GM19467 (cell line): ENCODE measurements at regions not wholly inside any gene's neighbourhood (a gene's known extent, or its start where the extent isn't known, plus 50 kb on each side); places are given as distances from the start of the nearest gene placed in this dataset.
"Not testable (repeated sequence)": the region's sequence is repeated elsewhere in the genome, so short reads cannot be mapped to it uniquely, and the experiment has no call there.

Experiments
- ATAC-seq: cut with Tn5 transposase; IDR thresholded peaks from one replicate; pipeline ENCODE4 v1.9.1; 2021; ENCODE audit warnings: mild to moderate bottlenecking, moderate library complexity; ENCODE audit not compliant: unreplicated experiment

DNA sequence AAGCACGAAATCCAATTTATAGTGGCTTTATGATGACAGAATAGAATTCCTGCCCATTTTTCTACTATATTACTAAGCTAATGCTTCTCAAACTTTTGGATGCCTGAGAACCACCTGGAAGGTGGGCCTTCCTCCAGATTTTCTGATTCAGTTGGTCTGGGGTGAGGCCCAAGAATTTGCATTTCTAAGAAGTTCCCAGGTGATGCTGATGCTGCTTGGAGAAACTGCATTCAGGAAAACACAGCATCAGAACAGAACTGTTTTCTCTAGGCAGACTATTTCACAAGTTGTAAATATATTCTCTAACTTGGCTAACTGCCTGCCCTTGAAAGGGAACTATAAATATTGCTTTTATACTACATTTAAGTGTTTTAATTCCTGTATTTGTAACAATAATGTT, 644.9 kb upstream of the DPPA4 start:
- ATAC-seq, result no peak

DNA sequence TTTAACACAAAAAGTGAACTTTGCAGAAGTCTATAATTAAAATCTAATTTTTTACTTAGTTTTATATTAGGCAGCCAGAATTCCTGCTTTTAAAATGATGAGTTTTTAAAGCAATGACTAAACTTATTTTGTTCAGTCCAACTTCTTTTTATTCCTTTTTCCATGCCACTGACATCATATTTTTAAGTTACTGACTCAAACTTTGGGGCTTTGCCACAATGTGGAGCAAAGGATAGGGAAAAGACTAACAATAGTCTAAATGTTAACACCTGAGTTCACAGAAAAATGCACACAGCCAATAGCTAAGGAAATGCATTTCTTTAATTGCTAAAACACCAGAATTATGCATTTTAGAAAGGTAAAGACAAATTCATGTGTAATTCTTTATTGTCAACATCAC, 647.6 kb upstream of the DPPA4 start:
- no peak for ATAC-seq

DNA sequence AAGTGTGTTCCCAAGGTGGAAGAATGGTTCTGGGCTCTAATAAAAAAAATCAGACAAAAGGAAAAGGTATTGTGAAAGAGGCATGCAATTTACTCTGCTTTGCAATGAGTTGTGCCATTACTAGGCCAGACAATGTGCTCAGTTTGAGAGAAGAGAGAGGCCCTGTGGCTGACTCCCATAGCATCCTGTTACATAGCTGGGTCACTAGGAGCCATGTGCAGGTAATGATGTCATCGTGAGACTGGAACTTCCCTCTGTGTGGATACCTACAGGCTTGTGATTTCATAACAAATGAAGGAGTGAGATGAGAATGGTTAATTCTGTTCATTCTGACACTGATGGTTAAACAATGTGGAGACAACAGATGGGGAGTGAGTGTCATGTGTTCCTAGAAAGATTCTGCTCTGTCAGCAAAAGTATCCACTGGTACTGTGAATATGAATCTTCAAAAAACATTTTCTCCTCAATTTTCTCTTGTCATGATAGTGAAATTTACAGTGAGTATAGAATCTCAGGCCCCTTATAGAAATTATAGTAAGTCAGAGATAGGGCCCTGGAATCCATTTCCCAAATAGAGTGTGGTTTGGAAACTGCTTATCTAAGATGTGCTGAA, 648.7 kb upstream of the DPPA4 start:
- no peak for ATAC-seq

DNA sequence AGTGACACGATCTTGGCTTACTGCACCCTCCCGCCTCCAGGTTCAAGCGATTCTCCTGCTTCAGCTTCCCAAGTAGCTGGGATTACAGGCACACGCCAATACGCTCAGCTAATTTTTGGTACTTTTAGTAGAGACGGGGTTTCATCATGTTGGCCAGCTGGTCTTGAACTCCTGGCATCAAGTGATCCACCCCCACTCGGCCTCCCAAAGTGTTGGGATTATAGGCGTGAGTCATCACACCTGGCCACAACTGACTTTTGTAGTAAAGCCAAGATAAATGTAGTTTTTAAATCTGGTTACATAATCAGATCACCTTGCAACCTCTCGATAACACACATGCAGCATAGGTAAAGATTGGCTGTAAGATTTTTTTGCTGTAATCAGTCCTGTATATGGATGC, 657.5 kb upstream of the DPPA4 start:
- no peak for ATAC-seq

DNA sequence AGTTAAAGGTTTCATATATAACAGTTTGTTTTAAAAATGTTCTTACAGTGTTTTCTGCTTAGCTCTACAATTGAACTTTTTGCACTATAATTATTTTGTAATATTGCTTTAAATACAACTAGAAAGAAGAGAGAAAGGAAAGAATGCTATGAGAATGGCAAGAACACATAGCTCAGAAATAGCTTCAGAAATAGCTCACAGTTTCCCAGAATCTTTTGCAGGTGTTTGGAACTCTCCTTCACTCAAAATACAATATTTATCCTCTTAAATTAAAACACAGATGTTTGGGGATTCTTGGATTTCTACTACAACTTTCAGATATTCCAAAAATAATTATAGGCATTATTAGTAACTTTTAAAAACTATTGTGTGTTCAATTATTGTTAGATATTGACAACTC, 658.0 kb upstream of the DPPA4 start:
- ATAC-seq, result no peak

GRCh38 chr3:110001905-110002304, 664.6 kb upstream of the DPPA4 start:
- ATAC-seq, result not testable (repeated sequence)

GRCh38 chr3:110006913-110007312, 669.6 kb upstream of the DPPA4 start:
- no peak for ATAC-seq

GRCh38 chr3:110015231-110015963, 678.1 kb upstream of the DPPA4 start:
- no peak for ATAC-seq

- no peak for ATAC-seq
Measured at GRCh38 chr3:110016235-110016815, 679.0 kb upstream of the DPPA4 start.

DNA sequence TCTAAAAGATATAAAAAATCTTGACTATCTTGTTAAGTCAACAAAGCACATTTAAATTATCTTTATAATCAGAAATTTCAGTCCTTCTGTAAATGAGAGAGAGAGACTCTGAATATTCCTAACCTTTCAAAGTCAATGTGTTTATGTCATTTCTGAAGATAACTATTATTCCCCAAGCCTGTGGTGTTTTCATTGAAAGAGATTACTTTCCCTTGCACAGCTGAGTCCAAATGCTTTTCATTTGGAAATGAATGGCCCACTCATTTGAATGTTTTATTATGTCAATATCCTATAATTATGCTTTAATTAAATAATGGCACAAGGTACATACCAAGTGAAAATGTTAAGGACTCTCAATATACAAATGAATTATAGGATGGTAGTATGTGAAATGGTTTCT, 680.0 kb upstream of the DPPA4 start:
- no peak for ATAC-seq

GRCh38 chr3:110021659-110022058, 684.3 kb upstream of the DPPA4 start:
- no peak for ATAC-seq

- ATAC-seq, result not testable (repeated sequence)
Measured at GRCh38 chr3:110023022-110023421, 685.7 kb upstream of the DPPA4 start.

DNA sequence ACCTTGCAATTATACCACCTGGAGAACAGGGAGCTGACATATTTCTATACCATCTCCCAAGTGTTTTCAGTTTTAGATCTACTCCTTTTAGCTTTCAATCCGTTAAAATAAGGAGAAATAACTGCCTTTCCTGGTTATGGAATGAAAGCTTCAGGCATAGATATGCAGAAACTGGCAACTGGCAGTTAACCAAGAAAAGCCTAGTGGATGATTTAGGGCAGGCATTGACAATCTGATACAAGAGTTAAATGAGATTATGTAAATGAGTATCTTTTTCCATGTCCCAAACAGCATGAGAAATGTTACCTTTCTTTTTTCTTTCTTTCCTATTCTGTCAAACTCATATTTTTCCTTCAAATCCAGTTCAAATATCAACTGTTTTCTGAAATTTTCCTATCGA, 689.1 kb upstream of the DPPA4 start:
- ATAC-seq, result no peak

DNA sequence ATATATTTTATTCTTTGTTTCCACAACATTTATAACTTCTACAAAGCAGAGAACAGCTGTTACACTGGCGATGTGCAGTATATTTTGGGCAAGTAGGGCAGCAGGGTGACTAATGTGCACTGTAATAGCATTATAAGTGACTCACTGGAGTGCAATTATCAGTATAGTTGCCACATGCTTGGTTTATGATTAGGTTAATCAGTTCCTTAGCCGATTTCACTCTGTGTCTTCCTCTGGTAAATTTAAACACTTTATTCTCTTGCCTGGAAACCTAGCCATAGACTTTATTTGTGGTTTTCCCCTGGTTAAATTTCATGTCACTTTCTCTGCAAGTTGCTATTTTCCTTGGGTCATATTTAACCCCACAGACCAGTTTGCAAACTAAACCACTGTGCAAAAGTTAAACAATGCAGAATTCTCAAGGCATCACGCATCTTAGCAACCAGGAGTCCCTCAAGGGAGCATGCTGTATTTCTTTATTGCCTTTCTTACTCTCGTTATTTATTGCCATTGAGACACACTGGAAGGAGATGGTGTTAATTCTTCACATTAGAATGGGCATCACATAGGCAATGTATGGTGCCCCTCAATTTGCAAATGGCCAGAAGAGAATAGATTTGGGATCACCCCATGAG, 690.2 kb upstream of the DPPA4 start:
- ATAC-seq, result no peak

- no peak for ATAC-seq
Measured at GRCh38 chr3:110031975-110032374, 694.6 kb upstream of the DPPA4 start.

DNA sequence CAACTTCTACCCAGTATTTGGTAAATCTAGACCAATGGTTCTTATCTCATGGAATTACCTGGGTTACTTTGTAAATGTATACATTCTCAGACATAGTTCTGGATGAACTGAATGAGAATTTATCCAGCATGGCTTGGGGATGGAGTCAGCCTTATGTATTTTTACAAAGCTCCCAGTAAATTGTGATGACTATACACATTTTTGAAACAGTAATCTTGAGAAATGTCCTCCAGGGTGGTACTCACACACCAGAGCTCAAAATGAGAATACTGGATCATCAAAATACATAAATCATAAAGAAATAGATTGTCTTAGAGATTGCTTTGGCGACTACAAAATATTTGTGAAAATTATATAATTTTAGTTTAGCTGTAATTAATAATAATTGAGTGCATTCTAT, 722.1 kb upstream of the DPPA4 start:
- ATAC-seq, result no peak

- no peak for ATAC-seq
Measured at GRCh38 chr3:110062716-110063115, 725.4 kb upstream of the DPPA4 start.

GRCh38 chr3:110063178-110063577, 725.8 kb upstream of the DPPA4 start:
- ATAC-seq, result no peak

DNA sequence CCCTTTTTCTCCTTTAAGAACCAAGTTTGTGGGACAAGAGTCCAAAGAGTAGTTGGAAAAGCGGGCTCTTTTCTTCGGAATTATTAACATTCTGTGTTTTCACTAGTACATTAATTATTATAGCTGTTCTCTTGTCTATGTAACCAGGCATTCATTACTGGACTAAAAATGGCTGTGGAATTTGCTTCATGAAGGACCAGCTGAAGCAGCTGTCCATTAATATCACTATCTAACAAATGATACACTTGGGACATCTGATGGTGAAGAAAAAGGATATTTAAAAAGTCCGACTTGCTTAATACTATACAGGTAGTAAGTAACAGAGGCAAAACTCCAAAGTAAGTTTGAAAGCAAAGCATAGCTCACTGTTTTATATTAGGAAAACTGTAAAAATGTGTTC, 728.9 kb upstream of the DPPA4 start:
- no peak for ATAC-seq

GRCh38 chr3:110067527-110067926, 730.2 kb upstream of the DPPA4 start:
- ATAC-seq, result no peak

- ATAC-seq, result no peak
Measured at GRCh38 chr3:110069761-110070160, 732.4 kb upstream of the DPPA4 start.
